ENCODE measurements at regions not wholly inside any gene's neighbourhood (a gene's known extent, or its start where the extent isn't known, plus 50 kb on each side); places are given as distances from the start of the nearest gene placed in this dataset.

GRCh38 chr6:139757784-139758183 is 383.3 kb upstream of the CITED2 start:
- no peak for TF ChIP-seq CTCF (IDR thresholded peaks at IDR 0.05; ENCODE audit: extremely low read depth, insufficient read depth, missing control alignments)
- in situ Hi-C loops (cut with MboI; ENCODE audit: low pct_unique_long_range_greater_than_20kb, low sequenced_read_pairs, unreplicated experiment): no loop called here
- no peak for DNase-seq (ENCODE audit: low spot score)

- in situ Hi-C loops (cut with MboI; ENCODE audit: low pct_unique_long_range_greater_than_20kb, low sequenced_read_pairs, unreplicated experiment): no loop called here
- no peak for DNase-seq (ENCODE audit: low spot score)
- no peak for TF ChIP-seq CTCF (IDR thresholded peaks at IDR 0.05; ENCODE audit: extremely low read depth, insufficient read depth, missing control alignments)
Measured at GRCh38 chr6:139756381-139756780, 381.9 kb upstream of the CITED2 start.

GRCh38 chr6:139754898-139755775 is 380.7 kb upstream of the CITED2 start:
- DNase-seq (ENCODE audit: low spot score): no peak
- TF ChIP-seq CTCF (IDR thresholded peaks at IDR 0.05; ENCODE audit: extremely low read depth, insufficient read depth, missing control alignments): no peak
- in situ Hi-C loops (cut with MboI; ENCODE audit: low pct_unique_long_range_greater_than_20kb, low sequenced_read_pairs, unreplicated experiment): no loop called here

GRCh38 chr6:139753198-139753861 is 378.9 kb upstream of the CITED2 start:
- no peak for DNase-seq (ENCODE audit: low spot score)
- no peak for TF ChIP-seq CTCF (IDR thresholded peaks at IDR 0.05; ENCODE audit: extremely low read depth, insufficient read depth, missing control alignments)
- in situ Hi-C loops (cut with MboI; ENCODE audit: low pct_unique_long_range_greater_than_20kb, low sequenced_read_pairs, unreplicated experiment): no loop called here

- in situ Hi-C loops (cut with MboI; ENCODE audit: low pct_unique_long_range_greater_than_20kb, low sequenced_read_pairs, unreplicated experiment): no loop called here
- no peak for DNase-seq (ENCODE audit: low spot score)
- no peak for TF ChIP-seq CTCF (IDR thresholded peaks at IDR 0.05; ENCODE audit: extremely low read depth, insufficient read depth, missing control alignments)
Measured at GRCh38 chr6:139752086-139752485, 377.6 kb upstream of the CITED2 start.

GRCh38 chr6:139751179-139751578 is 376.7 kb upstream of the CITED2 start:
- in situ Hi-C loops (cut with MboI; ENCODE audit: low pct_unique_long_range_greater_than_20kb, low sequenced_read_pairs, unreplicated experiment): no loop called here
- TF ChIP-seq CTCF (IDR thresholded peaks at IDR 0.05; ENCODE audit: extremely low read depth, insufficient read depth, missing control alignments): no peak
- DNase-seq (ENCODE audit: low spot score): no peak
